NCI-H748 treated with DMSO at 0.1 percent for 48 hours (cell line): ENCODE measurements at regions not wholly inside any gene's neighbourhood (a gene's known extent, or its start where the extent isn't known, plus 50 kb on each side); places are given as distances from the start of the nearest gene placed in this dataset.
"Not testable (repeated sequence)": the region's sequence is repeated elsewhere in the genome, so short reads cannot be mapped to it uniquely, and the experiment has no call there.

Experiments
- DNase-seq: peaks from one replicate; lab custom pipeline; 2025; lab: John Stamatoyannopoulos, UW

DNA sequence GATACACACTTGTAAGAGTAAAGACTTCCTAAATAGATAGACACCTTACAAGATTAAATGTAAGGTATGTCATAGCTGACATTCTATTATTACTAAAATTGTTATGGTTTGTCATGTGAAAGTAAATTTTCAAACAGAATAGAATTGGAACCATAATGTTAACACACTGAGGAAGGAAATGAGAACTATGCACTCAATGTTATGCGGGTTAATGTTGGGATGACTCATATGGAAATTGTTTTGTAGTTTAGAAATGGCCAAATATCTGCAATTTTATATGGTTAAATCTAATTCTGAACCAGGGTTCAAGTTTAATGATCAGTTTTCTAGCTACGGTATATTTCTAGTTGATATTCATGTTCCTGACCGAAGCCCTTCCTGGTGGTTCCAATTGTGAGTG lies 214.2 kb upstream of the ADO start:
- no peak for DNase-seq

DNA sequence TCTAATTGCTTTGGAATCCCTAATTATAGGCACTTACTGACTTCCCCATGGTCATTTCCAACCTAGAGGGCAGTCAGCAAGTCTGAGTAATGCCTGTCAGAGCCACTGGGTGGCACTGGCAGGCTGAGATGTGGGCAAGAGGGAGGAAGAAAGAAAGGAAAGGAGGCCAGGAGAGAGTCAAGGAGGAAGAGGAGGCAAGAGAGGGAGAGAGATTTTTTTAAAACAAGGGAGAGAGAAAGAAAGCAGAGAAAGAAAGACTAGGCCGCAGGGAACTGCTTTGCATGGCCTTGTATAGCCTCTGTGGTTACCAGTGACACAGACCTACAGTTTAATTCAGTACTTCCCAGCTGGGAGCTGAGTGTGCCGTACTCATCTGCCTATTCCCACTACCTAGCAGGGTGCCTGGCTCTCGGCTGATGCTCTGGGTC lies 210.4 kb upstream of the ADO start:
- DNase-seq: peak; percentile 18

DNA sequence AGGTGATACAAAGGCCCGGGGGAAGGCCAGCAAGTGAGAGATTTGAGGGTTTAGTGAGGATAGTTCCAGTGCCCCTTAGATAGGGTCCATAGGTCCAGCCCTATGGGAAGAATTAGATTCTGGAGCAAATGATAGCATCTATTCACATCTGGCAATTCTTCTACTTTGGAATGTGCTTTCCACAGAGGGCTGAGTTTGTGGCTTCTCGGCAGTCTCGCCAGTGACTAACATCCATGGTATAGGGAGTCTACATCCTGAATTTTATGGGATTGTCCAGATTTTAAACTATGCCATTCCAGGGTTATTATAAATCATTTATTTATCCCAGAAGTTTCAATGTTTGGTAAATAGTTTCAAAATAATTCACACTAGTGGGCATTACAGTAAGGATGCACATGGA lies 207.3 kb upstream of the ADO start:
- no peak for DNase-seq

GRCh38 chr10:62599161-62599560 lies 205.4 kb upstream of the ADO start:
- DNase-seq: no peak

DNA sequence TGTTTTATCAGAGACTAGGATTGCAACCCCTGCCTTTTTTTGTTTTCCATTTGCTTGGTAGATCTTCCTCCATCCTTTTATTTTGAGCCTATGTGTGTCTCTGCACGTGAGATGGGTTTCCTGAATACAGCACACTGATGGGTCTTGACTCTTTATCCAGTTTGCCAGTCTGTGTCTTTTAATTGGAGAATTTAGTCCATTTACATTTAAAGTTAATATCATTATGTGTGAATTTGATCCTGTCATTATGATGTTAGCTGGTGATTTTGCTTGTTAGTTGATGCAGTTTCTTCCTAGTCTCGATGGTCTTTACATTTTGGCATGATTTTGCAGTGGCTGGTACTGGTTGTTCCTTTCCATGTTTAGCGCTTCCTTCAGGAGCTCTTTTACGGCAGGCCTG lies 198.0 kb upstream of the ADO start:
- DNase-seq: not testable (repeated sequence)

DNA sequence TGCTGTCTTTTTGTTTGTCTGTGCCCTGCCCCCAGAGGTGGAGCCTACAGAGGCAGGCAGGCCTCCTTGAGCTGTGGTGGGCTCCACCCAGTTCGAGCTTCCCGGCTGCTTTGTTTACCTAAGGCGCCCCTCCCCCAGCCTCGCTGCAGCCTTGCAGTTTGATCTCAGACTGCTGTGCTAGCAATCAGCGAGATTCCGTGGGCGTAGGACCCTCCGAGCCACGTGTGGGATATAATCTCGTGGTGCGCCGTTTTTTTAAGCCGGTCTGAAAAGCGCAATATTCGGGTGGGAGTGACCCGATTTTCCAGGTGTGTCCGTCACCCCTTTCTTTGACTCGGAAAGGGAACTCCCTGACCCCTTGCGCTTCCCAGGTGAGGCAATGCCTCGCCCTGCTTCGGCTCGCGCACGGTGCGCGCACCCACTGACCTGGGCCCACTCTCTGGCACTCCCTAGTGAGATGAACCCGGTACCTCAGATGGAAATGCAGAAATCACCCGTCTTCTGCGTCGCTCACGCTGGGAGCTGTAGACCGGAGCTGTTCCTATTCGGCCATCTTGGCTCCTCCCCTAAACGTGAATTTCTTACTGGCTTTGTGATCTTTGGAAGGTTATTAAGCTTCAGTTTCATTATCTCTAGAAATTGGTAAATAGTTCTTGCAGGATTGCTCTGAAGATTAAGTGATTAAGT lies 196.2 kb upstream of the ADO start:
- DNase-seq: not testable (repeated sequence)

DNA sequence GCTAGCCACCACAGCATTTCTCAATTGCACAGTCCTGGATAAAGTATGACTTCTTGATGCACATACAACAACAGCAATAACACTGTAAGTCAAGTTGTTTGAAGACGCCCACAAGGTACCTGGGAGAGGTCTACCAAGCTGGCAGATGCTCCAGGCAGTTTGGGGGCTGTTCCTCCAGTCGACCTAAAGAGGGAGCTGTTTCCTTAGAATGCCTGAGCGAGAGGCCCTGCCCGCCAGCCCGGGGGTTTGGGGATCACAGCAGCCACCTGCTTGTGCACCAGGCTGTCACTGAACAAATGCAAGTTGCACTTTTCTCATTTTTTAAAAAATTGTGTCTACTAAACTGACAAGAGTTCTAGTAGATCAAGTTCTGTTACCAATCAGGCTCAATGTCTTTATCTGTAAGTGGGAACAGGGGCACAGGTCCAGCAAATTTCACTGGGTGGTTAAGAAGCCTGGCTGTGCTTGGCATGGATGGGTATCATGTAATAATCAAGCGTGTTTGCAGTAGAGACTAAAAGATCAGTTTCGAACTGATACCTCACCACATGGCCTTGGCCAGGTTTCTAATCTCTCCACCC lies 193.8 kb upstream of the ADO start:
- DNase-seq: peak; percentile 34

- no peak for DNase-seq
Measured at GRCh38 chr10:62613424-62613823, 191.1 kb upstream of the ADO start.

DNA sequence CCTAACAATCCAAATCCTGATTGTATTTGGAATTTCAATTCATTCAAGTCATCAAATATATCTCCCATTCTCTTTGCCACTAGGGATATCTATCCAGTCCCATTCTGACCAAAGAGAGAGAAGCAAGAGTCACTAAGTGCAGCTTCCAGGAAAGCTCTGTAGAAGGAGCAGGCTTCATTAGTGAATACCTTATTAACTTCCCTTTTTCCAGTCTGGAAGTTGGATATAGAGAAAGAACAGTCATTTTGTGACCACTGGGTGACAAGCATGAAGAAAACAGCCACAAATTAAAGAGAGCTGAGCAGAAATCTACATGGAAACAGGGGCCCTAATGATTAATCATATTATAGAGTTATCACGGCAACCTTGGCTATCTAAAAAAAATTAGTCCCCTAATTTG lies 190.7 kb upstream of the ADO start:
- no peak for DNase-seq

- no peak for DNase-seq
Measured at GRCh38 chr10:62614389-62615157, 189.9 kb upstream of the ADO start.

DNA sequence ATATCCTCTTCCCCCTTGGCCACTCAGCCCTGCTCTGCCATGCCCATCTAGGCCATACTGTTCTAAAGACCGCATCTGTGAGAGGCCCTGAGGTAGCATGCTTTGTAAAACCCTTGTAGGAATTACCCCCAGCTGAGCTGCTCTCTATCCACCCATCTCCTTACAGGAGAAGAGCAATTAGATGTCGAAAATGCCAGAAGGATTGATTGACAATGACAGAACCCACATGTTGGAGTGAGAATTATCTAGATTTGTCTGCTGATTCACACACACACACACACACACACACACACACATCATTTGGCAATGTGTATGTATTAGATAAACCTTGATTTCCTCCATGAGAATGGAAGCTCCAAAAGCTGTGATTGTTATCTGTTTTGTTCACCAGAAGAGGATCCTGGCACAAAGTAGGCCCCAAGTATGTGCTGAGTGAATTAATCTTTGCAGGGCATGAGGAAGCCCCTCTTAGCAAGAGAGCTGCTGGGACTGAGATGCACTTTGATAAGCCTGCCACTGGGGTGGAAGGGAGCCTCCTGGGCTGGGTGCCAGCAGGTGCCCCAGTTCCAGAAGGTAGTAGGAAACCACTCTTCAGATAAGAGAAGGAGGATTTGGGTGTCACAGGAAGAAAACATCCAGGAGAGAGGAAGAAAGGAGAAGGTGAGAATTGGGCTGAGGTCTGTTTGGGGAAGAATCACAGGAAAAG lies 187.5 kb upstream of the ADO start:
- DNase-seq: no peak

DNA sequence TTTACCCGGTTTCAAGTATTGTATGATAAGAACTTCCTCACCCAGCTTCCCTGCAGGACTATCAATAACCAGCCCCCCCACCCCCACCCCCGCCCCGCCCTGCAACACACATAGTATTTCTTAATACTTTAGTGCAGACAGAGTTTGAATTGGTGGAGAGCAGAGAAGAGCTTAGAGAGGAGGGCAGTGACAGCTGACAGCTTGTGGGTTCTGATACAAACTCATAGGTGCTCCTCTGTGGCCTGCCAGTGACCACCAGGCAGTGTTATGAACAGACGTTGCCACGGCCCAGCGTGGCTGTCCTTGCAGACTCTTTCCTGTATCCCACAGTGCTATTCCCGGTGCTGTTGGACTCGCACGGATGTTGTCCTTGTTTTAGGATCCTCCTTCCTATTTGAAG lies 186.9 kb upstream of the ADO start:
- DNase-seq: no peak

- DNase-seq: no peak
Measured at GRCh38 chr10:62618054-62618453, 186.5 kb upstream of the ADO start.

DNA sequence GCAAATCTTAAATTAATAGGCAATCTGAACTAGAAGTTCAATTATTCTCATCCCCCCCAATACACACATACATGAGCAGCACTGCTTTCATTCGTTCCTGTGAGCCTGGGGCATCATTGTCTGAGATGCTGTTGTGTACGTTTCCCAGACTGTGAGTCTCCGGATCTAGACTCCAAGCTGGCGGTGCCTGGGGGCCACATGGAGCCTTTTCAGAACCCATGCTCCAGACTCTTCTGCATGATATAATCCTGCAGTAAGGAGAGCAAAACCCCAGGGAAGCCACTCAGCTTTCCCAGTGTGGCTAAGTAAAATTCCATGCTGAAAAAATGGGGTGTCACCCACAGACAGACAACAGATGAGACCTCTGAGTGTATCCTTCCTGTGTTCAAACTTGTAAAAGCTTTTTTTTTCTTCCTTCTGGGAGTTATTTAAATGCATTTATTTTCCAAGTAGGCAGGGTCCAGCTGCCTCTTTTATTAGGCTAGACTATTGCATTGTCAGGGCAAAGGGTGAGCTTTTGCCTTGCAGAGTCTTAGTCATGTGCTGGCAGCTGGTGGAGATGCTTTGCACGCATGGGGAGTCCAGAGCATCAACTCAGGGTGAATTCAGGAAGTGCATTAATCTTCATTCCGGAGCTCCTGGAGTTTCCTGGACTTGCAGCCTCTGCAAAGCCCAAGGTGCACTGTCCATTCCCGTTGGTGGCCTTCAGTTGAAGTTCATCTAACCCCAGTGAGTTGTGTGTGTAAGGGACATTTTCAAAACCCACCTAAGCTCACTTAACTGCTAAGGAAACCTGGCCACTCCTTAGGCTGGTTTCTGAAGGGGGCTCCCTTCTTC lies 185.7 kb upstream of the ADO start:
- no peak for DNase-seq

- no peak for DNase-seq
Measured at GRCh38 chr10:62619413-62619738, 185.1 kb upstream of the ADO start.

GRCh38 chr10:62620491-62620890 lies 184.0 kb upstream of the ADO start:
- no peak for DNase-seq

DNA sequence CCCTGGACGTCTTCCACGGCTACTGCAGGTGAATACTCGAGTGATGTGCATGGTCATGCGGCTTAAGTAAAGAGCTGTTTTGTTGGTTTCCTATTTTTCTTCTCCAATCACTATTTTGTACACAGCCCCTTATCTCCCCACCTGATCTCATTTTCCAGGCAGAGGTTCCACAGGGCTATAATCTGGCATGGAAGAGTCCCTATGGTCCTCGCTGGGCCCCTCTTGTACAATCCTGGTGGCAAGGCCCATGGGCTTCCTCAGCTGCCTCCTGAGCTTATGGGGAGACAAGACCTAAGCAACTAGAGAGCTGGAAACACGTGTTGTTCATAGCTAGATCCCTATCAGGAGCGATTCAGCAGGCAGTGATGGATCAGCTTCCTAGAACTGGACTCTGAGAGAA lies 181.3 kb upstream of the ADO start:
- DNase-seq: no peak

GRCh38 chr10:62625484-62625883 lies 179.0 kb upstream of the ADO start:
- DNase-seq: peak; percentile 79

DNA sequence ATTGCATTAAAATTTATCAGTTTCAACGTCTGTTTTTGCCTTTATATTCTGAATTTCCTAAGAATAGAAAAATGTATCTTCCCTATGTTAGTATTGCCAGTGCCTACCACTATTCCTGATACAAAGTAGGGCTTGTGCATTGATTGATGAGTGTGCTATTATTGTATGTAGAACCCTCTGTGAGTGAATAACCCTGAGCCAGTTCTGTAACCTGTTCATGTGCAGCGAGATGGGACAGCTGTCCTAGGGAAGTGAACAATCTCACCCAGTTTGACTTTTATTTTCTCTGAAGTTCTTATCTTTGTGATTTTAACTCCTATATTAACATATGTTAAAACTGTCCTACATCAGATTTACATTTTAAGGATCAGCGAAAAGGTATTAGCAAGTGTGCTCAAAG lies 178.4 kb upstream of the ADO start:
- no peak for DNase-seq

DNA sequence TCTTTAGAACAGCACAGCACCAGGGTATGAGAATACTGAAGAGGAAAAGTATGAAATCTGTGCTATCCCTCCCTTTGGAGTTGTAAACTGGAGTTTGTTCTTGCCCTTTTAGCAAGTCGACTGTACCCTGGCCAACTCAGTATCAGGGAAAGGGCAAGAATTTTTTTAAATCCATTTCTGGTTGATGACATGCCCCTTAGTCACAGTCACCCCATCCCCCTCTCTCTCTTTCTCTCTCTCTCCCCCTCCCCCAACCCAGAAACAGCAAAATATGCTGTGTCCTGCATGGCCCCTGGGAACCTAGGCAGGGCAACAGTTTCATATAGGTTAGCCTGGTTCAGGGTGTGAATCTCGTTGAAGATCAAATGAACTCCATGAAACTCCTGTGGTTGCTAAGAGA lies 177.7 kb upstream of the ADO start:
- no peak for DNase-seq

GRCh38 chr10:62627983-62628382 lies 176.5 kb upstream of the ADO start:
- no peak for DNase-seq

GRCh38 chr10:62631241-62631640 lies 173.3 kb upstream of the ADO start:
- DNase-seq: no peak
